ENCODE measurements at regions not wholly inside any gene's neighbourhood (a gene's known extent, or its start where the extent isn't known, plus 50 kb on each side); places are given as distances from the start of the nearest gene placed in this dataset.

DNA sequence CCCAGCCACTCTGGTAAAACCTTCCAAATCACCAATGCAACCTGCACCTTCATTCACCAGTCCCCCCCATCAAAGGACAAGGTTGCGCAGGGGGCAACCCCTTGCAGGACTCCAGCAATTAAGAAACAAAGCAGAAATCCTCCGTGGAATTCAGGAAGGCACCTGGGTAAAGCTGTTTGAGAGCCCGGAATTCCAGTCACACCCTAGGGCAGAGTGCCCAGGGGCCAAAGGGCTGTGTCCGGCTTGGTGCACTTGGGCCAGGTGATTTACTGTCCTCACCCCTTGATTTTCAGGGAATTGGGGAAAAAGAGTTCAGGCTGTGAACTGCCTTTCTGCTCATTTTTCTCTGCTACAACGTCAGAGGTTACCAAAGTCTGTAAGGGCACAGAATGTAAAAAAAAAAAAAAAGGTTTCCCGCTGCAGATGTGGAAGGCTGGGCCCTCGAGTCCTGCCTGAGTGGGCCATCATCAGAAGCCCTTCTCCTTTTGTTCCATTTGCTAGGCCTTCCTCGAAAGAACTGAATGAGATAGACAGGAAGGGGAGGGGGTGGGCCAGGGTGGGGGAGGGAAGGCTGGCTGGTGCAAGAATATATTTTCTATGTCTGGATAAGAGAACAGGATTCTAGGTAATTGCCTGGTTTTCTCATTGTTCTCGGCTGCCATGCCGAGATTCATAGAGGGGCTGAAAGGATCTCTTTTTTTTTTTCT is 266.5 kb upstream of the PSMD7 start:
- no peak for TF ChIP-seq CREB5 (CRISPR knock-in tag; IDR thresholded peaks at IDR 0.05; ENCODE audit: low read depth)
- TF ChIP-seq PATZ1 (CRISPR knock-in tag; IDR thresholded peaks at IDR 0.05; ENCODE audit: borderline replicate concordance), result no peak
- no peak for TF ChIP-seq POU6F1 (CRISPR knock-in tag; IDR thresholded peaks at IDR 0.05; ENCODE audit: borderline replicate concordance, low read depth)
- TF ChIP-seq ZFP30 (CRISPR knock-in tag; IDR thresholded peaks at IDR 0.05), result no peak
- no peak for TF ChIP-seq ARNTL (CRISPR knock-in tag; IDR thresholded peaks at IDR 0.05; ENCODE audit: borderline replicate concordance, low read depth)

All from SK-N-SH treated with all-trans-retinoic acid at 6 μM for 48 hours (cell line).